Mesendoderm (in vitro differentiated cells): ENCODE measurements at regions not wholly inside any gene's neighbourhood (a gene's known extent, or its start where the extent isn't known, plus 50 kb on each side); places are given as distances from the start of the nearest gene placed in this dataset.

Experiments used
- DNase-seq: peaks from one replicate; pipeline ENCODE4 v3.0.0; 2013
- H2AK5ac ChIP-seq: 2 replicates; pipeline ENCODE4 v1.6.1; 2013; ENCODE audit warnings: low read length, inconsistent platforms
- H2BK120ac ChIP-seq: 2 replicates; pipeline ENCODE4 v1.6.1; 2013; ENCODE audit warnings: low read depth, mild to moderate bottlenecking, low read length, moderate library complexity, mixed read lengths
- H2BK15ac ChIP-seq: replicated peaks from 2 replicates; pipeline ENCODE4 v1.6.1; 2013; ENCODE audit warnings: low read depth, mild to moderate bottlenecking, moderate library complexity
- H2BK5ac ChIP-seq: 2 replicates; pipeline ENCODE4 v1.6.1; 2013; ENCODE audit warnings: low read length, inconsistent platforms
- H3K18ac ChIP-seq: 2 replicates; pipeline ENCODE4 v1.6.1; 2013; ENCODE audit warnings: mild to moderate bottlenecking, low read length, mixed read lengths
- H3K23ac ChIP-seq: one replicate; pipeline ENCODE4 v1.6.1; 2013; ENCODE audit warnings: low read length
- H3K27ac ChIP-seq: 2 replicates; pipeline ENCODE4 v1.5.1; 2013; ENCODE audit warnings: low read depth, mild to moderate bottlenecking, inconsistent platforms, low read length, moderate library complexity
- H3K27me3 ChIP-seq: 2 replicates; pipeline ENCODE4 v1.6.1; 2013; ENCODE audit warnings: low read length, control low read depth, mild to moderate bottlenecking, inconsistent platforms; ENCODE audit not compliant: insufficient read depth, poor library complexity
- H3K36me3 ChIP-seq: 2 replicates; pipeline ENCODE4 v1.6.1; 2013; ENCODE audit warnings: low read length, inconsistent platforms; ENCODE audit not compliant: control insufficient read depth, insufficient read depth
- H3K4ac ChIP-seq: one replicate; pipeline ENCODE4 v1.6.1; 2013; ENCODE audit warnings: low read depth, mild to moderate bottlenecking, low read length, moderate library complexity
- H3K4me1 ChIP-seq: 2 replicates; pipeline ENCODE4 v1.6.1; 2013; ENCODE audit warnings: low read depth, low read length, inconsistent platforms; ENCODE audit not compliant: control insufficient read depth
- H3K4me2 ChIP-seq: 2 replicates; pipeline ENCODE4 v1.6.1; 2013; ENCODE audit warnings: low read length
- H3K4me3 ChIP-seq: 2 replicates; pipeline ENCODE4 v1.5.1; 2013; ENCODE audit warnings: mild to moderate bottlenecking, low read length
- H3K56ac ChIP-seq: one replicate; pipeline ENCODE4 v1.6.1; 2013; ENCODE audit warnings: low read length
- H3K79me1 ChIP-seq: 2 replicates; pipeline ENCODE4 v1.6.1; 2013; ENCODE audit warnings: low read length, inconsistent platforms
- H3K79me2 ChIP-seq: 2 replicates; pipeline ENCODE4 v1.6.1; 2013; ENCODE audit warnings: mild to moderate bottlenecking, low read length; ENCODE audit not compliant: control insufficient read depth, insufficient read depth
- H3K9ac ChIP-seq: 2 replicates; pipeline ENCODE4 v1.6.1; 2013; ENCODE audit warnings: low read length, inconsistent platforms
- H4K5ac ChIP-seq: one replicate; pipeline ENCODE4 v1.6.1; 2013; ENCODE audit warnings: low read length
- H4K8ac ChIP-seq: one replicate; pipeline ENCODE4 v1.6.1; 2013; ENCODE audit warnings: low read depth, mild to moderate bottlenecking, control low read depth, low read length, moderate library complexity
- WGBS: extraction: QIAGEN DNeasy Blood & Tissue Kit; methylation state at CpG from one replicate; pipeline ENCODE4 v1.1.7; 2013; ENCODE audit warnings: low lambda C conversion rate, missing lambda C conversion rate; ENCODE audit not compliant: insufficient coverage; ENCODE audit errors: extremely low coverage; 5-methylcytosine and 5-hydroxymethylcytosine counted together

- no peak for DNase-seq
- H2BK5ac ChIP-seq = no peak overlapping the region
- no peak overlapping the region for H4K8ac ChIP-seq
- no peaks in the 10 kb centered on the region for H3K79me2 ChIP-seq
- H3K79me1 ChIP-seq = no peaks in the 10 kb centered on the region
- no peak overlapping the region for H3K4me3 ChIP-seq
- H3K9ac ChIP-seq = no peak overlapping the region
- H2BK120ac ChIP-seq = no peak overlapping the region
- no peaks in the 10 kb centered on the region for H3K27me3 ChIP-seq
- no peak overlapping the region for H3K56ac ChIP-seq
- H3K27ac ChIP-seq = no peak overlapping the region
- no peak overlapping the region for H4K5ac ChIP-seq
- no peaks in the 10 kb centered on the region for H3K4me1 ChIP-seq
- H3K18ac ChIP-seq = no peak overlapping the region
- no peaks in the 10 kb centered on the region for H3K36me3 ChIP-seq
- no peak overlapping the region for H3K23ac ChIP-seq
- no peak overlapping the region for H3K4ac ChIP-seq
- H2BK15ac ChIP-seq = no peak overlapping the region
- H3K4me2 ChIP-seq = no peak overlapping the region
- WGBS = no CpG with 5 or more reads among the region's 2 CpGs
- H2AK5ac ChIP-seq = no peak overlapping the region
These were observed 424.6 kb upstream of the PTBP2 start for GRCh38 chr1:96296991-96297390.

GRCh38 chr1:96306809-96307560 lies 414.6 kb upstream of the PTBP2 start:
- no peak for DNase-seq
- no peak overlapping the region for H2BK5ac ChIP-seq
- H3K4me2 ChIP-seq = no peak overlapping the region
- H3K9ac ChIP-seq = no peak overlapping the region
- H3K18ac ChIP-seq = no peak overlapping the region
- H3K36me3 ChIP-seq = no peaks in the 10 kb centered on the region
- no peak overlapping the region for H4K5ac ChIP-seq
- no peak overlapping the region for H2BK120ac ChIP-seq
- H3K4ac ChIP-seq = no peak overlapping the region
- H3K23ac ChIP-seq = no peak overlapping the region
- H3K27me3 ChIP-seq = no peaks in the 10 kb centered on the region
- H3K79me1 ChIP-seq = no peaks in the 10 kb centered on the region
- H3K27ac ChIP-seq = no peak overlapping the region
- no peak overlapping the region for H2BK15ac ChIP-seq
- H3K4me1 ChIP-seq = no peaks in the 10 kb centered on the region
- no CpG with 5 or more reads among the region's 7 CpGs for WGBS
- no peak overlapping the region for H4K8ac ChIP-seq
- H3K79me2 ChIP-seq = no peaks in the 10 kb centered on the region
- no peak overlapping the region for H3K4me3 ChIP-seq
- no peak overlapping the region for H2AK5ac ChIP-seq
- no peak overlapping the region for H3K56ac ChIP-seq

DNA sequence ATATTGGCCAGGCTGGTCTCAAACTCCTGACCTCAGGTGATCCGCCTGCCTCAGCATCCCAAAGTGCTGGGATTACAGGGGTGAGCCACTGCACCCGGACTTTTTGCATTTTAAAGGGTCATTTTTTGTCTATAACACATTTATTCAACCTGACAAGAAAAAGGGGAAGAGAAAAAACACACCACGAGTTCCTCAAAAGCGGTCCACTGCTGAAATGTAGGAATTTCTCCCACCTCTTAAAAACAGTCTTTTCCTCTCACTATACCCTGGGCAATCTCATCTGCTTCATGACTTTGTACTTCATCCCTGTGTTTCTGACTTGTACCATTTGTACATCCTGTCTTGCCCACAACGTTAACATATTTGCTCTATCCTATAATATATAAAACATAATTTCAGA lies 413.3 kb upstream of the PTBP2 start:
- H3K79me1 ChIP-seq = no peaks in the 10 kb centered on the region
- H2AK5ac ChIP-seq = no peak overlapping the region
- H3K23ac ChIP-seq = no peak overlapping the region
- H3K36me3 ChIP-seq = no peaks in the 10 kb centered on the region
- H2BK5ac ChIP-seq = no peak overlapping the region
- no peak overlapping the region for H4K8ac ChIP-seq
- no peak overlapping the region for H2BK15ac ChIP-seq
- H3K9ac ChIP-seq = no peak overlapping the region
- H3K4me3 ChIP-seq = no peak overlapping the region
- no peaks in the 10 kb centered on the region for H3K79me2 ChIP-seq
- H3K56ac ChIP-seq = no peak overlapping the region
- no peak overlapping the region for H2BK120ac ChIP-seq
- H3K4me2 ChIP-seq = no peak overlapping the region
- H3K4me1 ChIP-seq = no peaks in the 10 kb centered on the region
- no peak overlapping the region for H3K27ac ChIP-seq
- no peak for DNase-seq
- no CpG with 5 or more reads among the region's 5 CpGs for WGBS
- no peaks in the 10 kb centered on the region for H3K27me3 ChIP-seq
- no peak overlapping the region for H3K18ac ChIP-seq
- H3K4ac ChIP-seq = no peak overlapping the region
- H4K5ac ChIP-seq = no peak overlapping the region

DNA sequence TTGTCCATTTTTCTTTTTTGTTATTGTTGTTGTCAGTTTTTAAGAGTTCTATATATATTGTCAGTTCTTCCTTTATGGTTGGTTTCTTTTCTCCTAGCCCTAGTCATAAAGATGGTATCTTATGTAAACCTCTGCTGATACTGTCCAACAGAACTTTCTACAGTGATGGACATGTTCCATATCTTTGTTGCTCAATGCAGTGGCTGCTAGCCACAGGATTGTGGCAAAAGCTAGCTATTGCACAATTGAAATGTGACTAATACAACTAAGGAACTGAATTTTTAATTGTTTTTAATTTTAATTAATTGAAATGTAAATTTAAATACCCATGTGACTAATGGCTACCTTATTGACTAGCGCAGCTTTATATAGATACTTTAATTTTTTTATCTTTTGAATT lies 411.8 kb upstream of the PTBP2 start:
- H3K79me2 ChIP-seq = no peaks in the 10 kb centered on the region
- H3K4me3 ChIP-seq = no peak overlapping the region
- no peaks in the 10 kb centered on the region for H3K79me1 ChIP-seq
- H3K18ac ChIP-seq = no peak overlapping the region
- no peak overlapping the region for H2BK5ac ChIP-seq
- H3K27ac ChIP-seq = no peak overlapping the region
- no peak overlapping the region for H3K4me2 ChIP-seq
- H4K5ac ChIP-seq = no peak overlapping the region
- no peak overlapping the region for H4K8ac ChIP-seq
- H2AK5ac ChIP-seq = no peak overlapping the region
- H3K4ac ChIP-seq = no peak overlapping the region
- no peaks in the 10 kb centered on the region for H3K27me3 ChIP-seq
- H2BK120ac ChIP-seq = no peak overlapping the region
- H3K56ac ChIP-seq = no peak overlapping the region
- H3K23ac ChIP-seq = no peak overlapping the region
- H3K36me3 ChIP-seq = no peaks in the 10 kb centered on the region
- WGBS = no CpG with 5 or more reads among the region's 1 CpG
- no peak overlapping the region for H3K9ac ChIP-seq
- no peak for DNase-seq
- no peak overlapping the region for H2BK15ac ChIP-seq
- no peaks in the 10 kb centered on the region for H3K4me1 ChIP-seq

DNA sequence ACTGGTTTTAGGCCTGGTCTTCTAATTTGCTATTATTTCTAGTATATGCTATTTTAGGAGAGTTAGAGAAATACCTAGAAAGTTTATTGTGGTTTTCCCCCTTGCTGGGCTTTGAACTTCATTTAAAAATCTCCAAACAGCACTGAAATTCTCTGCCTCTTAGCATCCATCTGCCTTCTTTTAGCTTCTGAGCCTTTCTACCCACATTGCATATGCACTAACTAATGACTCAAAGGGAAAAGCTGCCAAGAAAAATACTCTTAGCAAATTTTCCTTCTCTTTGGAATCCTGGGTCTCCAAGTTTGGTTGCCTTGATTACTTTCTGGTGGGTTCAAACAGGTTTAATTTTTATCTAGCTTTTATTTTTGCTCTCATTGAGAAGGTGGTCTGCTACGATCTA lies 408.4 kb upstream of the PTBP2 start:
- Histone ChIP-seq H3K4me2 (no peak overlapping the region), H3K4ac (no peak overlapping the region), H3K4me3 (no peak overlapping the region), H3K27me3 (no peaks in the 10 kb centered on the region), H3K23ac (no peak overlapping the region), H4K8ac (no peak overlapping the region), H2AK5ac (no peak overlapping the region), H3K9ac (no peak overlapping the region), H3K56ac (no peak overlapping the region), H4K5ac (no peak overlapping the region), H2BK120ac (no peak overlapping the region), H3K27ac (no peak overlapping the region), H2BK5ac (no peak overlapping the region), H3K79me2 (no peaks in the 10 kb centered on the region), H3K79me1 (no peaks in the 10 kb centered on the region), H2BK15ac (no peak overlapping the region), H3K36me3 (no peaks in the 10 kb centered on the region), H3K18ac (no peak overlapping the region), H3K4me1 (no peaks in the 10 kb centered on the region)
- DNase-seq = no peak
- WGBS = no CpG with 5 or more reads among the region's 1 CpG

GRCh38 chr1:96329121-96329520 lies 392.5 kb upstream of the PTBP2 start:
- no peak overlapping the region for H3K27ac ChIP-seq
- no CpG with 5 or more reads among the region's 4 CpGs for WGBS
- H3K4ac ChIP-seq = no peak overlapping the region
- no peaks in the 10 kb centered on the region for H3K4me1 ChIP-seq
- no peak overlapping the region for H3K56ac ChIP-seq
- H3K79me1 ChIP-seq = no peaks in the 10 kb centered on the region
- no peaks in the 10 kb centered on the region for H3K79me2 ChIP-seq
- no peak overlapping the region for H3K18ac ChIP-seq
- no peak overlapping the region for H2BK15ac ChIP-seq
- no peak overlapping the region for H3K4me3 ChIP-seq
- H3K27me3 ChIP-seq = no peaks in the 10 kb centered on the region
- H3K36me3 ChIP-seq = no peaks in the 10 kb centered on the region
- no peak overlapping the region for H3K9ac ChIP-seq
- H4K5ac ChIP-seq = no peak overlapping the region
- H2BK120ac ChIP-seq = no peak overlapping the region
- no peak overlapping the region for H2BK5ac ChIP-seq
- no peak overlapping the region for H2AK5ac ChIP-seq
- no peak overlapping the region for H4K8ac ChIP-seq
- no peak overlapping the region for H3K23ac ChIP-seq
- H3K4me2 ChIP-seq = no peak overlapping the region
- no peak for DNase-seq
